Duodenal mucosa (tissue), 2 donors: ENCODE measurements at regions not wholly inside any gene's neighbourhood (a gene's known extent, or its start where the extent isn't known, plus 50 kb on each side); places are given as distances from the start of the nearest gene placed in this dataset.

ENCODE experiments used
- H3K27ac ChIP-seq: one replicate; pipeline ENCODE4 v1.7.0; 2013; ENCODE audit warnings: low read depth, low read length
- H3K27me3 ChIP-seq, 2 donors: one replicate each; pipeline ENCODE4 v1.7.0; 2013; ENCODE audit warnings: low read length in 2 of 2, control low read depth in 1 of 2; ENCODE audit not compliant: insufficient read depth in 2 of 2, control insufficient read depth in 1 of 2
- H3K36me3 ChIP-seq, 2 donors: one replicate each; pipeline ENCODE4 v1.7.0; 2013; ENCODE audit warnings: low read length in 2 of 2, control low read depth in 1 of 2; ENCODE audit not compliant: insufficient read depth in 2 of 2, control insufficient read depth in 1 of 2
- H3K4me1 ChIP-seq, 2 donors: one replicate each; pipeline ENCODE4 v1.7.0; 2013; ENCODE audit warnings: low read length in 2 of 2, control low read depth in 1 of 2; ENCODE audit not compliant: insufficient read depth in 2 of 2, control insufficient read depth in 1 of 2
- H3K4me3 ChIP-seq, 2 donors: one replicate each; pipeline ENCODE4 v1.7.0; 2013; ENCODE audit warnings: low read length in 2 of 2, low read depth in 1 of 2
- H3K9ac ChIP-seq, 2 donors: one replicate each; pipeline ENCODE4 v1.7.0; 2013; ENCODE audit warnings: low read length in 2 of 2, low read depth in 1 of 2
- H3K9me3 ChIP-seq, 2 donors: one replicate each; pipeline ENCODE4 v1.7.0; 2013; ENCODE audit warnings: low read length in 2 of 2, control low read depth in 1 of 2; ENCODE audit not compliant: control insufficient read depth in 1 of 2

DNA sequence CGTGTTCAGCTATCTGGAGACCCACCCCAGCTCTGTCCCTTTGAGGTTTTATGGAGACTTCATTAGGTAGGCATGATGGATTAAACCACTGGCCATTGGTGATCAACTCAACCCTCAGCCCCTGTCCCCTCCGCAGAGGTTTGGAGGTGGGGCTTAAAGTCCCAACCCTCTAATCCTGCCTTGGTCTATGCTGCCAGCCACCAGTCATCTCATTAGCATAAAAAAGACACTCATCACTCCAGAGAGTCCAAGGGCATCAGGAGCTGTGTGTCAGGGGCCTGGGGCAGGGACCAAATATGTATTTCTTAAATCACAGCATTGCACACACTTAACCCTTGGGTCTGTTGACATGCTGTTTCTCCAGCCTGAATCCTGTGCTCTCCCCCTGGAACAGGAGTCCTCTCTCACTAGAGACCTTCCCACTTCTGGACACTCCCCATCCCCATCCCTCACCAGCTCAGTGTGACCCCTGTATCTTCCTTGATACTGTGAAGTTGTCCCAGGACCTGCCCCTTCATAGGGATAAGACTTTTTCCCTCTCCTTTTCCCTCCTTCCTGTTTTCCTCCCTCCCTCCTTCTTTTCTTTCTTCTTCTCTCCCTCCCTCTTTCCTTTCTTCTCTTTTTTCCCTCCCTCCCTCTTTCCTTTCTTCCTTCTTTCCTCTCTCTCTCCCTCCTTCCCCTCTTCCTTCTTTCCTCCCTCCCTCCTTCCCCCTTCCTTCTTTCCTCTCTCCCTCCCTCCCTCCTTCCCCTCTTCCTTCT lies 54.7 kb upstream of the CLMN start:
- peaks cover 0 to 3% of the 10 kb centered on the region in 2 donors for H3K27me3 ChIP-seq
- H3K36me3 ChIP-seq, result no peaks in the 10 kb centered on the region
- H3K9me3 ChIP-seq, result peaks cover 0 to 5% of the 10 kb centered on the region in 2 donors
- H3K27ac ChIP-seq, result no peak overlapping the region
- H3K9ac ChIP-seq, result no peak overlapping the region
- H3K4me1 ChIP-seq, result no peaks in the 10 kb centered on the region
- no peak overlapping the region for H3K4me3 ChIP-seq

DNA sequence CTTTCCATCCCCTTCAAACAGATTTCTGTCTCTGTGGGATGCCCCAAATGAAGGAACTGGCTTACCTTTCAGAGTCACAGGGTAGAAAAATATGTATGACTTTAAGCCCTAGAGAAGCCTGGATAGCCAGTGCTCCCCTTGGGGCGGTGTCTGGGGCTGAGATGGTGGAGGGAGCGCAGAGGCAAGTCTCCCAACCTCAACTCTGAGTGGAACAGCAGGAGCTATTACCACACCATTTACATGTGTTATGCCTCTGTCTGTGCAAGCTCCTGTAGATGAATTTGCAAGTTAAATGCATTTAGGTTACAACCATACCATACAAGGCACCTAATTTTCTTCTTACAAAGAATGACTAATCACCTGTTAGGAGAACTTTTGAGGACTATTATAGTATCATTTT lies 50.4 kb upstream of the CLMN start:
- no peak overlapping the region for H3K9ac ChIP-seq
- H3K4me1 ChIP-seq, result no peaks in the 10 kb centered on the region
- H3K27ac ChIP-seq, result no peak overlapping the region
- peaks cover 0 to 3% of the 10 kb centered on the region in 2 donors for H3K27me3 ChIP-seq
- no peaks in the 10 kb centered on the region for H3K9me3 ChIP-seq
- no peaks in the 10 kb centered on the region for H3K36me3 ChIP-seq
- no peak overlapping the region for H3K4me3 ChIP-seq
